K562 (cell line): ENCODE measurements at regions not wholly inside any gene's neighbourhood (a gene's known extent, or its start where the extent isn't known, plus 50 kb on each side); places are given as distances from the start of the nearest gene placed in this dataset.

Experiments used
- ATAC-seq: fragments of 200-7000 bp; cut with Tn5 transposase; 3 replicates; pipeline ENCODE4 v1.9.1; 2020; ENCODE audit warnings: moderate library complexity
- BruUV-seq: library from RNA; stranded (reverse); fragments of 400-500 nt; replicated peaks from 2 replicates; lab custom pipeline; 2021; lab: Mats Ljungman, UMichigan
- CTCF ChIA-PET: fragments of 300-600 bp; formaldehyde crosslinking; extraction: SDS; loops from one replicate; lab custom pipeline; 2021; ENCODE audit warnings: low intra/inter-chr PET ratio; lab: Yijun Ruan, JAX
- POLR2A ChIA-PET: fragments of 300-600, 350-650 bp; sonication (Branson Sonifier 250); formaldehyde crosslinking; extraction: SDS; loops from one replicate; lab custom pipeline; 2021; ENCODE audit warnings: antibody characterized with exemption, inconsistent platforms; lab: Yijun Ruan, JAX
- DNase-seq, 4 experiments: peaks; one replicate each; pipeline versions ENCODE4 v3.0.0 to v3.0.0-alpha.2; 2011 to 2018; ENCODE audit warnings: low spot score in 3 of 4, mixed read lengths in 3 of 4; ENCODE audit errors: extremely low read depth in 1 of 4
- FAIRE-seq: peaks from 2 replicates; lab custom pipeline; 2011; peaks lifted over from hg19 to GRCh38; lab: Jason Lieb, UNC
- H2AFZ ChIP-seq: 2 replicates; pipeline ENCODE4 v1.6.0; 2011; ENCODE audit warnings: low read depth, low read length, control low read depth, inconsistent platforms
- H3K27ac ChIP-seq: fragments of 200-600 bp; 3 replicates; pipeline ENCODE4 v1.8.0; 2011; ENCODE audit warnings: low read depth, mild to moderate bottlenecking, control low read depth, inconsistent platforms, low read length, moderate library complexity, mixed read lengths; ENCODE audit errors: extremely low read depth
- H3K27me3 ChIP-seq, 2 experiments: fragments of 300-600 bp in 1 of 2; 2 replicates in 1 of 2; 3 replicates in 1 of 2; pipeline versions ENCODE4 v1.6.0 to v1.8.0; 2011; ENCODE audit warnings: inconsistent platforms in 2 of 2, low read length in 2 of 2, mild to moderate bottlenecking in 1 of 2, mixed read lengths in 1 of 2, moderate library complexity in 1 of 2; ENCODE audit not compliant: control insufficient read depth in 2 of 2, insufficient read depth in 2 of 2
- H3K36me3 ChIP-seq: fragments of 300-600 bp; 3 replicates; pipeline ENCODE4 v1.8.0; 2011; ENCODE audit warnings: mild to moderate bottlenecking, low read length, inconsistent platforms; ENCODE audit not compliant: control insufficient read depth, insufficient read depth
- H3K4me1 ChIP-seq, 2 experiments: fragments of 200-600 bp in 1 of 2; replicated peaks in 1 of 2; 2 replicates in 1 of 2; 3 replicates in 1 of 2; pipeline versions ENCODE4 v1.5.1 to v1.8.0; 2011; ENCODE audit warnings: inconsistent platforms in 2 of 2, low read length in 2 of 2, mild to moderate bottlenecking in 1 of 2, mixed read lengths in 1 of 2, moderate library complexity in 1 of 2; ENCODE audit not compliant: control insufficient read depth in 2 of 2, insufficient read depth in 2 of 2
- H3K4me2 ChIP-seq: 2 replicates; pipeline ENCODE4 v1.6.1; 2011; ENCODE audit warnings: low read length, control low read depth, inconsistent platforms, mixed read lengths; ENCODE audit not compliant: insufficient read depth
- H3K4me3 ChIP-seq: fragments of 200-600 bp; sonication (generic), shearing (Covaris generic); 2 replicates; pipeline ENCODE4 v1.5.1; 2016; ENCODE audit warnings: control low read depth, inconsistent platforms
- H3K79me2 ChIP-seq: fragments of 200-600 bp; 3 replicates; pipeline ENCODE4 v1.8.0; 2011; ENCODE audit warnings: low read length, inconsistent platforms; ENCODE audit not compliant: control insufficient read depth, insufficient read depth
- H3K9ac ChIP-seq, 2 experiments: 2 replicates each; pipeline versions ENCODE4 v1.6.0 to v1.6.1; 2011; ENCODE audit warnings: low read depth in 2 of 2, low read length in 2 of 2, control low read depth in 1 of 2, inconsistent platforms in 1 of 2, mild to moderate bottlenecking in 1 of 2, mixed read lengths in 1 of 2; ENCODE audit not compliant: insufficient read depth in 1 of 2
- H3K9me1 ChIP-seq: one replicate; pipeline ENCODE4 v1.6.0; 2011; ENCODE audit warnings: inconsistent platforms, mild to moderate bottlenecking, low read length, moderate library complexity; ENCODE audit not compliant: control insufficient read depth, insufficient read depth
- H3K9me3 ChIP-seq: replicated peaks from 2 replicates; pipeline ENCODE4 v1.5.1; 2011; ENCODE audit warnings: low read depth, low read length, inconsistent platforms; ENCODE audit not compliant: control insufficient read depth, insufficient read depth
- H4K20me1 ChIP-seq: replicated peaks from 2 replicates; pipeline ENCODE4 v1.6.1; 2011; ENCODE audit warnings: low read length, inconsistent platforms, mixed read lengths; ENCODE audit not compliant: control insufficient read depth, insufficient read depth
- BDP1 ChIP-seq: IDR thresholded peaks from 3 replicates; pipeline ENCODE4 v1.6.1; 2011; ENCODE audit not compliant: insufficient read length, insufficient read depth
- BRD9 ChIP-seq: fragments of 450-650 bp; IDR thresholded peaks from 2 replicates; pipeline ENCODE4 v1.6.1; 2018; ENCODE audit warnings: low read depth; ENCODE audit not compliant: partially characterized antibody
- CC2D1A ChIP-seq: fragments of 450-650 bp; IDR thresholded peaks from 2 replicates; pipeline ENCODE4 v1.6.1; 2017; ENCODE audit warnings: mild to moderate bottlenecking
- EZH2 ChIP-seq: IDR thresholded peaks from 2 replicates; pipeline ENCODE4 v1.6.1; 2012; ENCODE audit warnings: low read depth, mild to moderate bottlenecking, inconsistent platforms, low read length, borderline replicate concordance
- FUS ChIP-seq: fragments of 200-400 bp; formaldehyde crosslinking; optimal IDR thresholded peaks from 2 replicates; pipeline ENCODE3; 2017; ENCODE audit warnings: low read depth, low read length
- HIVEP1 ChIP-seq: fragments of 250-450 bp; sonication (Bioruptor Pico); IDR thresholded peaks from 2 replicates; pipeline ENCODE4 v1.4.0; 2020; ENCODE audit warnings: mild to moderate bottlenecking
- ID3 ChIP-seq, 2 experiments: fragments of 250-450 bp in 1 of 2; fragments of 450-650 bp in 1 of 2; sonication (Bioruptor Pico) in 1 of 2; IDR thresholded peaks; 2 replicates each; pipeline versions ENCODE4 v1.6.1 to v1.8.0; 2016 to 2021; ENCODE audit warnings: mild to moderate bottlenecking in 2 of 2, moderate library complexity in 2 of 2, missing compliant biosample characterization in 1 of 2, missing genetic modification characterization in 1 of 2
- ILF3 ChIP-seq: fragments of 450-650 bp; IDR thresholded peaks from 2 replicates; pipeline ENCODE4 v1.6.1; 2018; ENCODE audit warnings: antibody characterized with exemption, mild to moderate bottlenecking, moderate library complexity, borderline replicate concordance
- KAT7 ChIP-seq: sonication (generic); formaldehyde crosslinking; IDR thresholded peaks from 2 replicates; pipeline ENCODE4 v1.8.0; 2022; ENCODE audit warnings: missing genetic modification reagents, mild to moderate bottlenecking, borderline replicate concordance
- MED1 ChIP-seq: sonication (generic); formaldehyde crosslinking; IDR thresholded peaks from 2 replicates; pipeline ENCODE4 v1.8.1; 2023; ENCODE audit warnings: missing genetic modification reagents, borderline replicate concordance
- NCOA1 ChIP-seq: fragments of 450-650 bp; IDR thresholded peaks from 2 replicates; pipeline ENCODE4 v1.6.1; 2016; ENCODE audit warnings: low read depth
- POLR2AphosphoS2 ChIP-seq: IDR thresholded peaks from 2 replicates; pipeline ENCODE4 v1.6.1; 2012; ENCODE audit warnings: low read length, improper control_type of control experiment
- U2AF2 ChIP-seq: fragments of 200-400 bp; formaldehyde crosslinking; optimal IDR thresholded peaks from 2 replicates; pipeline ENCODE3; 2017; ENCODE audit warnings: low read depth, mild to moderate bottlenecking, low read length
- ZBED1 ChIP-seq: IDR thresholded peaks from 2 replicates; pipeline ENCODE4 v1.6.1; 2014
- ZNF165 ChIP-seq: fragments of 250-450 bp; sonication (Bioruptor Pico); IDR thresholded peaks from 2 replicates; pipeline ENCODE4 v1.4.0; 2020; ENCODE audit warnings: borderline replicate concordance
- ZNF507 ChIP-seq: conservative IDR thresholded peaks from 2 replicates; pipeline ENCODE4 v1.6.1; 2017; ENCODE audit warnings: missing genetic modification characterization, missing compliant biosample characterization
- WGBS: fragments of 100-300 bp; shearing (Covaris generic); methylation state at CpG from one replicate; pipeline ENCODE4 v1.1.6; 2016; ENCODE audit warnings: low coverage, mixed read lengths; ENCODE audit not compliant: insufficient coverage; ENCODE audit errors: missing lambda C conversion rate; 5-methylcytosine and 5-hydroxymethylcytosine counted together
- in situ Hi-C: fragments of 300-500 bp; cut with MboI; formaldehyde crosslinking; loops from 4 replicates; pipeline ENCODE4 v1.15.0; 2018; ENCODE audit warnings: inconsistent platforms, mixed read lengths
- intact Hi-C: fragments of 100-400 bp; cut with micrococcal nuclease; formaldehyde crosslinking; loops from 2 replicates; pipeline ENCODE4 v1.14.2; 2022

GRCh38 chr13:73876323-73876722 is 257.9 kb downstream of the KLF12 start:
- H2AFZ ChIP-seq, result no peak overlapping the region
- WGBS, result 0% methylated on average over 1 of the region's 1 CpG
- CTCF ChIA-PET, result no interaction called here
- H3K79me2 ChIP-seq, result no peaks in the 10 kb centered on the region
- in situ Hi-C loops (no loop called here), intact Hi-C loops (no loop called here)
- no peaks in the 10 kb centered on the region for H3K27me3 ChIP-seq
- no peak overlapping the region for H3K9ac ChIP-seq
- H3K4me1 ChIP-seq, result no peaks in the 10 kb centered on the region
- ATAC-seq (no peak), FAIRE-seq (no peak), DNase-seq (no peak)
- no peak overlapping the region for H3K4me3 ChIP-seq
- no peaks in the 10 kb centered on the region for H3K36me3 ChIP-seq
- POLR2A ChIA-PET, result interaction anchor here (0.7 kb wide), 2 partner anchors 52 to 902 kb away, joined by 3 read pairs; no protein-coding TSS in a partner anchor
- no peaks in the 10 kb centered on the region for H3K9me1 ChIP-seq
- TF ChIP-seq ZNF507 (no peak), ZNF165 (CRISPR knock-in tag) (no peak), NCOA1 (no peak), CC2D1A (no peak), ZBED1 (no peak)
- H3K27ac ChIP-seq, result no peak overlapping the region
- H3K4me2 ChIP-seq, result no peak overlapping the region
- no peaks in the 10 kb centered on the region for H4K20me1 ChIP-seq
- BruUV-seq, result no TSS peak
- H3K9me3 ChIP-seq, result no peaks in the 10 kb centered on the region

- ATAC-seq (no peak), DNase-seq (no peak), FAIRE-seq (no peak)
- no peaks in the 10 kb centered on the region for H3K36me3 ChIP-seq
- H3K9me3 ChIP-seq, result no peaks in the 10 kb centered on the region
- ChIA-PET POLR2A (no interaction called here), CTCF (no interaction called here)
- H3K27ac ChIP-seq, result no peak overlapping the region
- in situ Hi-C loops (no loop called here), intact Hi-C loops (no loop called here)
- WGBS, result 0% methylated on average over 5 of the region's 5 CpGs
- no peaks in the 10 kb centered on the region for H4K20me1 ChIP-seq
- no peaks in the 10 kb centered on the region for H3K27me3 ChIP-seq
- BruUV-seq, result no TSS peak
- H3K9ac ChIP-seq, result no peak overlapping the region
- H2AFZ ChIP-seq, result no peak overlapping the region
- H3K9me1 ChIP-seq, result no peaks in the 10 kb centered on the region
- no peaks in the 10 kb centered on the region for H3K4me1 ChIP-seq
- TF ChIP-seq FUS (no peak), MED1 (CRISPR knock-in tag) (no peak), ID3 (CRISPR knock-in tag; IDR thresholded peaks at IDR 0.05) (no peak), ID3 (tag; IDR thresholded peaks at IDR 0.05) (no peak), POLR2AphosphoS2 (no peak), KAT7 (CRISPR knock-in tag) (no peak), BRD9 (no peak), U2AF2 (no peak), BDP1 (no peak), HIVEP1 (CRISPR knock-in tag) (no peak), EZH2 (no peak), ILF3 (no peak)
- no peak overlapping the region for H3K4me2 ChIP-seq
- H3K4me3 ChIP-seq, result no peak overlapping the region
- H3K79me2 ChIP-seq, result no peaks in the 10 kb centered on the region
Observed at GRCh38 chr13:73873940-73874830, 260.0 kb downstream of the KLF12 start.
